ENCODE measurements at regions not wholly inside any gene's neighbourhood (a gene's known extent, or its start where the extent isn't known, plus 50 kb on each side); places are given as distances from the start of the nearest gene placed in this dataset.

- no peak for TF ChIP-seq EZH2 (IDR thresholded peaks at IDR 0.05)
- no peak for TF ChIP-seq CTCF (IDR thresholded peaks at IDR 0.05)
Observed at GRCh38 chr10:2279711-2280110, 542.4 kb upstream of the ADARB2 start.
